SK-N-MC (cell line): ENCODE measurements at regions not wholly inside any gene's neighbourhood (a gene's known extent, or its start where the extent isn't known, plus 50 kb on each side); places are given as distances from the start of the nearest gene placed in this dataset.

Experiments used
- EZH2 ChIP-seq: fragments of 200-600 bp; sonication (generic); IDR thresholded peaks from one replicate; pipeline ENCODE4 v1.6.1; 2017; ENCODE audit warnings: antibody characterized with exemption
- FOXP2 ChIP-seq: optimal IDR thresholded peaks from 2 replicates; pipeline ENCODE3; 2011; ENCODE audit warnings: mild to moderate bottlenecking, moderate library complexity; ENCODE audit not compliant: insufficient read depth; ENCODE audit errors: extremely low read length, control extremely low read depth
- POLR2AphosphoS5 ChIP-seq: IDR thresholded peaks from 2 replicates; pipeline ENCODE4 v1.6.1; 2012; ENCODE audit warnings: mild to moderate bottlenecking, low read depth, low read length, borderline replicate concordance

GRCh38 chr12:63020269-63020668 lies 85.3 kb upstream of the PPM1H start:
- TF ChIP-seq POLR2AphosphoS5: no peak
- no peak for TF ChIP-seq EZH2
- no peak for TF ChIP-seq FOXP2
